Spinal cord (tissue), 9 donors: ENCODE measurements at regions not wholly inside any gene's neighbourhood (a gene's known extent, or its start where the extent isn't known, plus 50 kb on each side); places are given as distances from the start of the nearest gene placed in this dataset.

Experiments
- DNase-seq, 6 donors: peaks; one replicate each; pipeline versions ENCODE4 v3.0.0 to v3.0.0-alpha.2; 2013 to 2015; ENCODE audit warnings: low spot score in 6 of 6, low read depth in 4 of 6
- H3K27ac ChIP-seq: one replicate; pipeline ENCODE4 v1.5.1; 2013; ENCODE audit warnings: low read depth, low read length, control low read depth
- H3K27me3 ChIP-seq: one replicate; pipeline ENCODE4 v1.6.1; 2013; ENCODE audit warnings: low read length; ENCODE audit not compliant: control insufficient read depth, insufficient read depth
- H3K36me3 ChIP-seq: one replicate; pipeline ENCODE4 v1.6.1; 2013; ENCODE audit warnings: low read length; ENCODE audit not compliant: control insufficient read depth, insufficient read depth
- H3K4me1 ChIP-seq: one replicate; pipeline ENCODE4 v1.6.1; 2013; ENCODE audit warnings: low read length; ENCODE audit not compliant: control insufficient read depth, insufficient read depth
- H3K4me3 ChIP-seq: one replicate; pipeline ENCODE4 v1.5.1; 2013; ENCODE audit warnings: low read depth, low read length, control low read depth
- H3K9me3 ChIP-seq: one replicate; pipeline ENCODE4 v1.6.1; 2013; ENCODE audit warnings: low read length; ENCODE audit not compliant: control insufficient read depth, insufficient read depth
- WGBS: methylation state at CpG from one replicate; pipeline ENCODE4 v1.1.5; 2013; ENCODE audit warnings: missing lambda C conversion rate; ENCODE audit not compliant: insufficient coverage; 5-methylcytosine and 5-hydroxymethylcytosine counted together
- donor health status: healthy.

GRCh38 chr13:50700664-50701305 is 142.7 kb downstream of the DLEU7 start:
- no CpG with 5 or more reads among the region's 1 CpG for WGBS
- Histone ChIP-seq H3K9me3 (no peaks in the 10 kb centered on the region), H3K36me3 (no peaks in the 10 kb centered on the region), H3K27ac (no peak overlapping the region), H3K4me3 (no peak overlapping the region), H3K4me1 (no peaks in the 10 kb centered on the region), H3K27me3 (no peaks in the 10 kb centered on the region)
- no peak for DNase-seq

- no peak for DNase-seq
- H3K4me1 ChIP-seq = no peaks in the 10 kb centered on the region
- no peak overlapping the region for H3K4me3 ChIP-seq
- no peaks in the 10 kb centered on the region for H3K36me3 ChIP-seq
- WGBS = 44% methylated on average over 1 of the region's 2 CpGs
- no peaks in the 10 kb centered on the region for H3K9me3 ChIP-seq
- H3K27me3 ChIP-seq = no peaks in the 10 kb centered on the region
- H3K27ac ChIP-seq = no peak overlapping the region
These were observed 142.0 kb downstream of the DLEU7 start for GRCh38 chr13:50701469-50701868.

GRCh38 chr13:50706505-50706904 is 137.0 kb downstream of the DLEU7 start:
- WGBS = 100% methylated on average over 1 of the region's 2 CpGs
- Histone ChIP-seq H3K9me3 (no peaks in the 10 kb centered on the region), H3K36me3 (no peaks in the 10 kb centered on the region), H3K27me3 (no peaks in the 10 kb centered on the region), H3K4me1 (no peaks in the 10 kb centered on the region), H3K27ac (no peak overlapping the region), H3K4me3 (no peak overlapping the region)
- DNase-seq = no peak

GRCh38 chr13:50707628-50708027 is 135.9 kb downstream of the DLEU7 start:
- DNase-seq = no peak
- H3K27ac ChIP-seq = no peak overlapping the region
- 67% methylated on average over 1 of the region's 1 CpG for WGBS
- H3K9me3 ChIP-seq = no peaks in the 10 kb centered on the region
- H3K27me3 ChIP-seq = no peaks in the 10 kb centered on the region
- H3K4me3 ChIP-seq = no peak overlapping the region
- H3K36me3 ChIP-seq = no peaks in the 10 kb centered on the region
- H3K4me1 ChIP-seq = no peaks in the 10 kb centered on the region

GRCh38 chr13:50708461-50708860 is 135.0 kb downstream of the DLEU7 start:
- no peak overlapping the region for H3K4me3 ChIP-seq
- H3K36me3 ChIP-seq = no peaks in the 10 kb centered on the region
- no peaks in the 10 kb centered on the region for H3K9me3 ChIP-seq
- H3K27ac ChIP-seq = no peak overlapping the region
- H3K4me1 ChIP-seq = no peaks in the 10 kb centered on the region
- H3K27me3 ChIP-seq = no peaks in the 10 kb centered on the region
- DNase-seq = no peak
- WGBS = 18% methylated on average over 1 of the region's 3 CpGs

- no peaks in the 10 kb centered on the region for H3K9me3 ChIP-seq
- WGBS = no CpG with 5 or more reads among the region's 2 CpGs
- H3K4me3 ChIP-seq = no peak overlapping the region
- no peak for DNase-seq
- H3K36me3 ChIP-seq = no peaks in the 10 kb centered on the region
- no peak overlapping the region for H3K27ac ChIP-seq
- H3K4me1 ChIP-seq = no peaks in the 10 kb centered on the region
- H3K27me3 ChIP-seq = no peaks in the 10 kb centered on the region
These were observed 134.4 kb downstream of the DLEU7 start for GRCh38 chr13:50709058-50709457.

GRCh38 chr13:50711131-50711815 is 132.2 kb downstream of the DLEU7 start:
- Histone ChIP-seq H3K36me3 (no peaks in the 10 kb centered on the region), H3K27ac (no peak overlapping the region), H3K27me3 (no peaks in the 10 kb centered on the region), H3K4me1 (no peaks in the 10 kb centered on the region), H3K9me3 (no peaks in the 10 kb centered on the region), H3K4me3 (no peak overlapping the region)
- no CpG with 5 or more reads among the region's 6 CpGs for WGBS
- DNase-seq = peak in 1 of 6 donors; percentile 70

GRCh38 chr13:50711996-50712395 is 131.5 kb downstream of the DLEU7 start:
- Histone ChIP-seq H3K27me3 (no peaks in the 10 kb centered on the region), H3K36me3 (no peaks in the 10 kb centered on the region), H3K9me3 (no peaks in the 10 kb centered on the region), H3K4me1 (no peaks in the 10 kb centered on the region), H3K27ac (no peak overlapping the region), H3K4me3 (no peak overlapping the region)
- no peak for DNase-seq
- 100% methylated on average over 1 of the region's 3 CpGs for WGBS

- H3K27me3 ChIP-seq = no peaks in the 10 kb centered on the region
- DNase-seq = peak in 2 of 6 donors; percentile 31 to 91
- H3K4me1 ChIP-seq = no peaks in the 10 kb centered on the region
- no peaks in the 10 kb centered on the region for H3K36me3 ChIP-seq
- H3K27ac ChIP-seq = no peak overlapping the region
- WGBS = 43% methylated on average over 1 of the region's 3 CpGs
- no peak overlapping the region for H3K4me3 ChIP-seq
- no peaks in the 10 kb centered on the region for H3K9me3 ChIP-seq
These were observed 131.0 kb downstream of the DLEU7 start for GRCh38 chr13:50712456-50712855.

GRCh38 chr13:50712881-50713280 is 130.6 kb downstream of the DLEU7 start:
- no peak overlapping the region for H3K27ac ChIP-seq
- no peak overlapping the region for H3K4me3 ChIP-seq
- H3K9me3 ChIP-seq = no peaks in the 10 kb centered on the region
- no peaks in the 10 kb centered on the region for H3K27me3 ChIP-seq
- H3K4me1 ChIP-seq = no peaks in the 10 kb centered on the region
- DNase-seq = no peak
- no peaks in the 10 kb centered on the region for H3K36me3 ChIP-seq
- 83% methylated on average over 2 of the region's 7 CpGs for WGBS
